G401 (cell line): ENCODE measurements at regions not wholly inside any gene's neighbourhood (a gene's known extent, or its start where the extent isn't known, plus 50 kb on each side); places are given as distances from the start of the nearest gene placed in this dataset.

Experiments used
- DNase-seq: peaks from one replicate; pipeline ENCODE4 v3.0.0-alpha.2; 2015; ENCODE audit warnings: low spot score
- in situ Hi-C: cut with HindIII; loops from 2 replicates; pipeline ENCODE4 v1.10.0; 2016; ENCODE audit warnings: low sequenced_read_pairs, mixed read lengths

GRCh38 chr9:126556560-126557250 lies 57.0 kb upstream of the LMX1B start:
- in situ Hi-C loops = loop anchor here (5.0 kb wide), 1 partner anchor 34 kb away; no protein-coding TSS in a partner anchor
- no peak for DNase-seq

- in situ Hi-C loops = loop anchor here (5.0 kb wide), 1 partner anchor 36 kb away; no protein-coding TSS in a partner anchor
- peak; percentile 81 for DNase-seq
These were observed 55.6 kb upstream of the LMX1B start for GRCh38 chr9:126558051-126558665.

- DNase-seq = no peak
- in situ Hi-C loops = loop anchor here (5.0 kb wide), 1 partner anchor 37 kb away; no protein-coding TSS in a partner anchor
These were observed 54.4 kb upstream of the LMX1B start for GRCh38 chr9:126559296-126559695.

- no peak for DNase-seq
- in situ Hi-C loops = no loop called here
These were observed 52.1 kb upstream of the LMX1B start for GRCh38 chr9:126561582-126561981.

GRCh38 chr9:126563556-126563955 lies 50.2 kb upstream of the LMX1B start:
- in situ Hi-C loops = no loop called here

More at GRCh38 chr9:126563556-126563955, 50.2 kb upstream of the LMX1B start:
- DNase-seq = no peak
